ENCODE measurements at regions not wholly inside any gene's neighbourhood (a gene's known extent, or its start where the extent isn't known, plus 50 kb on each side); places are given as distances from the start of the nearest gene placed in this dataset.

- no peak for DNase-seq
Observed at GRCh38 chr15:46450112-46450809, 815.4 kb downstream of the SQOR start.

GRCh38 chr15:46450810-46451182, 816.0 kb downstream of the SQOR start:
- no peak for DNase-seq

GRCh38 chr15:46452297-46452820, 817.5 kb downstream of the SQOR start:
- DNase-seq = no peak

- no peak for DNase-seq
Observed at GRCh38 chr15:46456456-46456855, 821.6 kb downstream of the SQOR start.

GRCh38 chr15:46460431-46461094, 825.7 kb downstream of the SQOR start:
- no peak for DNase-seq

- no peak for DNase-seq
Observed at GRCh38 chr15:46461416-46461815, 826.6 kb downstream of the SQOR start.

- DNase-seq = no peak
Observed at GRCh38 chr15:46467041-46467440, 832.2 kb downstream of the SQOR start.

- DNase-seq = no peak
Observed at GRCh38 chr15:46471096-46471495, 836.3 kb downstream of the SQOR start.

DNA sequence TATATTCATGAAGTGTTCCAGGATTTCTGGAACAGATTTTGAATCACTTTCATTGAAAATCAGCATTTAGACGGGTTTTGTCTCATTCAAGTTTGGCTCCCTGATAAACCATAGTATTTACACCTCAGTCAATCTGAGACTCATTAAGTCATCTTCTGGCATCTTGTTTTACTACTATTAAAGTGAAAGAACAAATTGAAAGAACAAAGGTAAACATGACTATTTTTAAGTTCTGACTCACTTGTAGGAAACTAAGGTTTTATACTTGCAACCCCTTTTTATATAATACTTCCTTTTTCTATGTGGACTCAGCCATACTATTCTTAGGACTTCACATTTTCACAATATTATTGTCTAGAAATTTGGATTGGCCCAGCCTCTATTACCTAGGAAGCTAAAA, 854.4 kb downstream of the SQOR start:
- no peak for DNase-seq

DNA sequence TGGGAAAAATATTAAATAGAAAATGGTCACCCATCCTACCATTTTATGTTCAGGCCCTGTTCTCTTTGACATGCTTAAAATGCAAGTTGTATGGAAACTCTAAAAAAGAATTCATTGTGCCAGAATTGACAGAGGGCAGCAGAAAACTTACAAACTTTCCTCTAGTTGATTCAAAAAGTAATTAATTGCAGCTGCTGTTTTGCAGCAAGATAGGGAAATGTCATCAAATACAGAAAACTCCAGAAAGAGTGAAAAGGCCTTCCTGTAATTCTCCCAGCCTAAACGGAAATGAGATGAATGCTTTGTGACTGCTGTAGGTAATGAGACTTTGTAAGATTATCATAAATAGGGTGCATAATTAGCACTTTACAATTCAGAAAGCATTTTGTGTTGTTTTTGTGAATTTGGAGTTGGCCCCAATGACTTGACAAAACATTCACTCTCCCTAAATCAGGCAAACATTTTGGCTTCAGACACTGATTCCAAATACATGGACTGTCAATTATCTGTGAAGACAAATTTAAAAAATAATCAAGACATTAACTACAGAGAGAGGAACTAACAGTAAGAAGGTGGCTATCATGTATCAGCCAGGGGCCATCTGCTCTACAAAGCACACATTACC, 861.8 kb downstream of the SQOR start:
- no peak for DNase-seq

DNA sequence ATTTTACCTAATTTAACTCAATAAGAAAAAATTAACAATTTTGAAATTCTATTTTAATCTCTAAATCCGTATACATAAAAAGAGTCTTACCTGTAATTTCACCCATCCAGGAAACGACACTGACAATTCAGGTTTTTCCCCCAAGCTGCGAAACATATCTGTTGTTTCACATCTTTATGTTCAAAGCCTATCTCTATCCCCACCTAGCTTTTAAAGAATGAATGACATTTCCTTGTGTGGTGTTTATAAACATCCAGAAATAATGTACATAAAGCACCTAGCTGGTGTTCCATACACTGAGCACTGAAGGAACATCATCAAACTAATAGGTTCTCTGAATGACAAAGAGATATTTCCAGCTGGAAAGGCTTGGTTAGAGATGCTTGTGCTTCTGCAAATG, 867.8 kb downstream of the SQOR start:
- no peak for DNase-seq

GRCh38 chr15:46518381-46518780, 883.6 kb downstream of the SQOR start:
- no peak for DNase-seq

- DNase-seq = no peak
Observed at GRCh38 chr15:46523701-46524100, 888.9 kb downstream of the SQOR start.

DNA sequence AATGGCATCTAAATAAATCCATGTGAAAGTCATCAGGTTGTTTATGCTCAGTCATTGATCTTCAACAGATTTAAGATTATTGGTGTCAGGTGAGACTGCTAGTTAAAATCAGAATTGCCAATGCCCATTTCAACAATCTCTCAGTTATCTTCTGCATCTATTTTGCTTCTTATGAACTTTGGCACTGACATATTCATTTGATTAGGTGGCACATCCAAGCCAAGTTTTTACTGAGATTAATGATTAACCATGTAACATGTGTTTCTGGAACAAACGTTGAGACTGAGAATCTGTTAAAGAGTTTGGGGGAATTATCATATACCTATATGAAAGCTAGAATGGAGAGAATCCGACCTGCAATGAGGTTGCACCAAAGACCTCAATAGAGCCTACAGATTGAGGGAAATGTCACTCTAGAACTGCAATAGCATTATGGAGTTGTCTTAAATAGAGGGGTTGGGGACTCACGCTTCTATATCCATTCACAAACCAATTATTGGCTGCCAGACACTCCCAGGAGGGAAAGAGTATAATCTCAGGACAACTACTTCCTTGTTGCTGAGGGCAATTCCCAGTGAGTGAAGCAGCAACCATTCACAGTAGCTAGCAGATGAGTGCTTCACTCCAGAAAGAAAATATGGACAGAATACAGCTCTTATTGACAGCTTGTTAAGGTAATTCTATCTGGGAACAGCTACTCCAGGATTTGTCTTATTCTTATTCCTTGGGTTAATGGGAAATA, 891.3 kb downstream of the SQOR start:
- DNase-seq = no peak

- no peak for DNase-seq
Observed at GRCh38 chr15:46526726-46527110, 891.9 kb downstream of the SQOR start.

- no peak for DNase-seq
Observed at GRCh38 chr15:46543626-46544025, 908.8 kb downstream of the SQOR start.

DNA sequence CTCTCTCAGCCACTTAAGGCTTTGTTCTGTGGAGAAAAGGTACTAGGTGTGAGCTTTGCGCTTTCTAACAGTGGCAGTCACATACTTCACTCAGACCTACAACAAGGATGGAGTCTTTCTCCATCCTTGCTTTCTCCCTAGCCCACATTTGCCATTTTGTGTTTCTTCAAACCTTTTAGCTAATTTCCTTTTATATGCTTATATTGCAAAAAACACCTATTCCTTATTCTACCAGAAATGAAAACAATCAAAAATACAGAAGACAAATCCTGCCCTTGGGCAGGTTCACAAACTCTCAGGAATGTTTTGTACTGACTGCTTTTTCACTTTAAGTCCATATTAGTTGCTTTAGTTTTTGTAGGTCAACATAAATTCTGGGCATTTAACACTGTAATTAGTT, 914.2 kb downstream of the SQOR start:
- no peak for DNase-seq

- no peak for DNase-seq
Observed at GRCh38 chr15:46552316-46552715, 917.5 kb downstream of the SQOR start.

DNA sequence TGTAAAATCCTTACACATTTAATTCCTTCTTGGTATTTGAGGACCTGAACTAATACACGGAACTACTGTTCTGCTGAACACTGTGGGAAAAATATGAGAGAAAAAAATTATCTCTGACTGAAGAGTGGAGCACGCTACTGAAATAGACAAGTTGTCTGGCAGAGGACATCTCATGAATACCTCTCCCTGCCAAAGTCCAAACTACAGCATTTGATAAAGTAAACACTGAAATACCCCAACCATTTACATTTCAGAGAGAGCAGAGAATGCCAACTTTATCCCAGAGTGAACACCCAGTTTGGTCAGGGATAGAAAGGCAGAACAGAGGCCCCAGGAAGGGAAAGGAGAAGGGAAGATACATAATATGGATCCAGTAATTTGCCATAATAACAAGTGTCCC, 920.7 kb downstream of the SQOR start:
- no peak for DNase-seq

DNA sequence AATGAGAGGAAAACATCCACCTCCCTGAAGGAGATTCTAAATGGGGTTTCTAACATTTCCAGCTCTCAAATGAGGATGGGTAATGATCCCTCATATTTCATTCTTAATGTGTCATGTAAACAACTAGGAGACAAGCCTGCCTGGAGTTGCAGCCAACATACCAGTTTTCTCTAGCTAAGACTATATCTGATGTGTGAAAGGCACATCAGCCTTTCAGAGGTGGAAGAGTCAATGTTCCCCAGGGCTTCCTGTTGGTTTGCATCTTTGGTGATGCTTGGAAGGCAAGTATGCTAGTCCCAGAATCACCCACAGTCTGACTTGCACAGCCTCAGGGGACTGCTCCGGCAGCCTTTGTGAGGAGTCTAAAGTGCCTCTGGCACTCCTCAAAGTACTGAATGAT, 921.2 kb downstream of the SQOR start:
- no peak for DNase-seq

DNA sequence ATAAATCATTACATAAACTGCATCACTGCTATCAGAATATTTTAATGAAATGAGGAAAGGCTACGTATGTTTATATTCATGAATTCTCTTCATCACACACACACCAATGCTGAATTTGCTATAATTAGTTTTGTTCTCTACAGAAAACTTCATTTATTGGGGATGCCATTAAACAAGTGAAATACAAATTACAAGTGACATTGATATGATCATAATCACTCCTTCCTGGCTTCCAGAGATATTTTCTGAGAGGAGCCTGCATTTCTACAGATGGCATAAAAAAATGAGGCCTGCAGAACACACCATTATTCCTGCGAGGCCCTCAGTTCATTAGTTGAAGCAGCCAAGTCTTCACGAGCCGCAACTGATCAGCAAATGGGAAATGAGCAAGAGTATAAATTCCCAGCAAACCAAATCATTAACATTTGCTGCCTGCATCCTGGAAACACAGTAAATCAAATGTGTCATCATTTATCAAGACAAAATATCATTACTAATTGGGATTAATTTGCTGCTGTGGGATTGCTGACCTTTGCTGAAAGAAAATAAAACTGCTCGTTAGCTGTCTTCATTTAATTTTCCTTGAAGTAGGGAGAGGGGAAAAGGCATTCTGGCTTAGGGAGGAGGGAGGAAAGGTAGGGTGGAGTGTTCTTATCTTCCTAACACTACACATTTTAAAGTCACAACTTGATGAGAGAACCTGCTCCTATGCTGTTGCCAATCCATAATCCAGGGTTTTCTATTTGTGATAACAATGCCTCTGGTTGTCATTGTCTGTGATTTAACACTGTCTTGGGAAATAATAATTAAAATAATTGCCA, 921.9 kb downstream of the SQOR start:
- no peak for DNase-seq

DNA sequence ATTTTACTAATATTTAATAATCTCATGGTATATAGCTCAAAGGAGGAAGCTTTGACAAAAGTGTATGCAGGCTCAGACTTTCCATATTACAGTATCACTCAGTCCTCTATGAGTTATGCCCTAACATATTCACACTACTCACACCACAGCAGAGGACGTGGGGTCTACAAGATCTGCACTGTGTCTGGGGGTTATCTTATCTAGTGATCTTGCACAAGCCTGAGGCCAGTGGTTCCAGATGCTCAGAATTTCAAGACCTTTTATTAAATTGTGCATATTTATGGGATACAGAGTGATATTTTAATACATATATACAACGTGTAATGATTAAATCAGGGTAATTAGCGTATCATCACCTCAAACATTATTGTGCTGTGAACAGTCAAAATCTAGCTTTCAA, 933.1 kb downstream of the SQOR start:
- DNase-seq = no peak

- DNase-seq = no peak
Observed at GRCh38 chr15:46569781-46570180, 935.0 kb downstream of the SQOR start.
